ENCODE measurements at regions not wholly inside any gene's neighbourhood (a gene's known extent, or its start where the extent isn't known, plus 50 kb on each side); places are given as distances from the start of the nearest gene placed in this dataset.

- Histone ChIP-seq H3K36me3 (ENCODE audit: low read depth, low read length) (no peaks in the 10 kb centered on the region), H3K27me3 (ENCODE audit: low read length) (no peaks in the 10 kb centered on the region), H3K9me2 (replicated peaks; ENCODE audit: low read length) (no peaks in the 10 kb centered on the region), H3K4me1 (ENCODE audit: insufficient read depth, low read length) (no peaks in the 10 kb centered on the region), H3K4me2 (ENCODE audit: low read length) (no peak overlapping the region), H4K20me1 (ENCODE audit: low read length) (no peaks in the 10 kb centered on the region), H2AFZ (ENCODE audit: low read length) (no peak overlapping the region), H3K79me2 (ENCODE audit: low read length) (no peaks in the 10 kb centered on the region), H3F3A (ENCODE audit: low read length, unreplicated experiment) (no peaks in the 10 kb centered on the region), H3K4me3 (ENCODE audit: low read length) (no peak overlapping the region), H3K9ac (ENCODE audit: low read length) (no peak overlapping the region), H3K9me3 (ENCODE audit: low read length) (no peaks in the 10 kb centered on the region), H3K27ac (ENCODE audit: low read length) (no peak overlapping the region)
- BruUV-seq (replicated peaks), result no TSS peak
- intact Hi-C loops (cut with micrococcal nuclease), result no loop called here
- POLR2A ChIA-PET (ENCODE audit: unreplicated experiment), result no interaction called here
- ATAC-seq, result no peak
- TF ChIP-seq CTCF (conservative IDR thresholded peaks at IDR 0.05; ENCODE audit: low read depth, low read length), result no peak
- TF ChIP-seq EZH2 (IDR thresholded peaks at IDR 0.05; ENCODE audit: low read length, unreplicated experiment), result no peak
- TF ChIP-seq EZH2phosphoT487 (IDR thresholded peaks at IDR 0.05; ENCODE audit: borderline replicate concordance, low read length), result no peak
- no peak for DNase-seq
- CTCF ChIA-PET, result no interaction called here
Measured at GRCh38 chr2:187949859-187950258, 341.8 kb upstream of the GULP1 start.

GRCh38 chr2:187951470-187952218, 340.0 kb upstream of the GULP1 start:
- ChIA-PET CTCF (interaction anchor here (0.6 kb wide), 1 partner anchor 550 kb away, joined by 4 read pairs; no protein-coding TSS in a partner anchor), POLR2A (ENCODE audit: unreplicated experiment) (no interaction called here)
- H3K4me1 ChIP-seq (ENCODE audit: insufficient read depth, low read length), result no peaks in the 10 kb centered on the region
- TF ChIP-seq EZH2phosphoT487 (IDR thresholded peaks at IDR 0.05; ENCODE audit: borderline replicate concordance, low read length) (no peak), EZH2 (IDR thresholded peaks at IDR 0.05; ENCODE audit: low read length, unreplicated experiment) (no peak), CTCF (conservative IDR thresholded peaks at IDR 0.05; ENCODE audit: low read depth, low read length) (no peak)
- no peaks in the 10 kb centered on the region for H4K20me1 ChIP-seq (ENCODE audit: low read length)
- no peak overlapping the region for H3K9ac ChIP-seq (ENCODE audit: low read length)
- DNase-seq, result no peak
- H3K4me2 ChIP-seq (ENCODE audit: low read length), result no peak overlapping the region
- no peak overlapping the region for H3K27ac ChIP-seq (ENCODE audit: low read length)
- ATAC-seq, result no peak
- no peak overlapping the region for H2AFZ ChIP-seq (ENCODE audit: low read length)
- no peak overlapping the region for H3K4me3 ChIP-seq (ENCODE audit: low read length)
- H3K79me2 ChIP-seq (ENCODE audit: low read length), result no peaks in the 10 kb centered on the region
- H3K36me3 ChIP-seq (ENCODE audit: low read depth, low read length), result no peaks in the 10 kb centered on the region
- no TSS peak for BruUV-seq (replicated peaks)
- no peaks in the 10 kb centered on the region for H3K9me2 ChIP-seq (replicated peaks; ENCODE audit: low read length)
- H3K27me3 ChIP-seq (ENCODE audit: low read length), result no peaks in the 10 kb centered on the region
- intact Hi-C loops (cut with micrococcal nuclease), result no loop called here
- no peaks in the 10 kb centered on the region for H3F3A ChIP-seq (ENCODE audit: low read length, unreplicated experiment)
- no peaks in the 10 kb centered on the region for H3K9me3 ChIP-seq (ENCODE audit: low read length)

- Histone ChIP-seq H3K4me2 (ENCODE audit: low read length) (no peak overlapping the region), H3K9me3 (ENCODE audit: low read length) (no peaks in the 10 kb centered on the region), H3K4me1 (ENCODE audit: insufficient read depth, low read length) (no peaks in the 10 kb centered on the region), H3K9me2 (replicated peaks; ENCODE audit: low read length) (no peaks in the 10 kb centered on the region), H4K20me1 (ENCODE audit: low read length) (no peaks in the 10 kb centered on the region), H3F3A (ENCODE audit: low read length, unreplicated experiment) (no peaks in the 10 kb centered on the region), H3K79me2 (ENCODE audit: low read length) (no peaks in the 10 kb centered on the region), H2AFZ (ENCODE audit: low read length) (no peak overlapping the region), H3K9ac (ENCODE audit: low read length) (no peak overlapping the region), H3K27ac (ENCODE audit: low read length) (no peak overlapping the region), H3K4me3 (ENCODE audit: low read length) (no peak overlapping the region), H3K36me3 (ENCODE audit: low read depth, low read length) (no peaks in the 10 kb centered on the region), H3K27me3 (ENCODE audit: low read length) (no peaks in the 10 kb centered on the region)
- ATAC-seq (no peak), DNase-seq (no peak)
- intact Hi-C loops (cut with micrococcal nuclease), result no loop called here
- no TSS peak for BruUV-seq (replicated peaks)
- POLR2A ChIA-PET (ENCODE audit: unreplicated experiment), result no interaction called here
- no peak for TF ChIP-seq CTCF (conservative IDR thresholded peaks at IDR 0.05; ENCODE audit: low read depth, low read length)
- no peak for TF ChIP-seq EZH2 (IDR thresholded peaks at IDR 0.05; ENCODE audit: low read length, unreplicated experiment)
- no peak for TF ChIP-seq EZH2phosphoT487 (IDR thresholded peaks at IDR 0.05; ENCODE audit: borderline replicate concordance, low read length)
- CTCF ChIA-PET, result no interaction called here
Measured at GRCh38 chr2:187956906-187957534, 334.7 kb upstream of the GULP1 start.

All from PC-3 (cell line).